Central memory CD8-positive, alpha-beta T cell (primary cell): ENCODE measurements at regions not wholly inside any gene's neighbourhood (a gene's known extent, or its start where the extent isn't known, plus 50 kb on each side); places are given as distances from the start of the nearest gene placed in this dataset.
"Not testable (repeated sequence)": the region's sequence is repeated elsewhere in the genome, so short reads cannot be mapped to it uniquely, and the experiment has no call there.

Source experiments
- ATAC-seq: fragments of 150-1000 bp; cut with Tn5 transposase; replicated peaks from 2 replicates; pipeline ENCODE4 v1.10.0; 2022; ENCODE audit warnings: mild to moderate bottlenecking, moderate FRiP score, moderate number of reproducible peaks; ENCODE audit not compliant: poor library complexity, severe bottlenecking; ENCODE audit errors: extremely low read depth
- DNase-seq, 2 donors: peaks; one replicate each; pipeline ENCODE4 v3.0.0; 2021; ENCODE audit warnings: low spot score in 2 of 2
- H3K27ac Mint-ChIP-seq: one replicate; pipeline ENCODE4 v1.8.0; 2022; ENCODE audit warnings: low read depth, mild to moderate bottlenecking, moderate library complexity, mixed read lengths
- H3K27me3 Mint-ChIP-seq: one replicate; pipeline ENCODE4 v1.8.0; 2022; ENCODE audit warnings: mixed read lengths
- H3K36me3 Mint-ChIP-seq: one replicate; pipeline ENCODE4 v1.8.0; 2022; ENCODE audit warnings: mild to moderate bottlenecking, moderate library complexity, mixed read lengths; ENCODE audit not compliant: insufficient read depth
- H3K4me1 Mint-ChIP-seq: one replicate; pipeline ENCODE4 v1.8.0; 2022; ENCODE audit warnings: mixed read lengths
- H3K4me3 Mint-ChIP-seq: one replicate; pipeline ENCODE4 v1.8.0; 2022; ENCODE audit warnings: mild to moderate bottlenecking, moderate library complexity, mixed read lengths
- H3K9me3 Mint-ChIP-seq: one replicate; pipeline ENCODE4 v1.8.0; 2022; ENCODE audit warnings: mixed read lengths

DNA sequence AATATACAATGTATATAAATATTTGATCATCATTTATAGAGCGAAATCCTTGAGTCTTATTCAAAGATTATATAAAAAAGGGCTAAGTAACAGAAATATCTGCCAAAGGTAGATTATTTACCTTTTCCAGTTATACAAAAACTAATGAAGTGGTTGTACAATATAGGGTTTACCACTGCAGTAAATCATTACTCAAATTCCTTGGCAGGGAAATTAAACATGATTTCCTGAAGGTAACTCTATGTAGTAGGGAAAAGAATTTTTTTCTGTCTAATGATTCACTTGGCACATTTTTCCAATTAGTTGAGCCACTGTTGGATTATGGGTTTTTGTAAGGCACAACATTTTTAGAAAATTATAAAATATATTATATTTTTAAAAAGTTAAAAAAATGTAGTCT, 129.6 kb downstream of the NR2F2 start:
- DNase-seq = no peak
- Mint-ChIP-seq H3K27ac (no peak overlapping the region), H3K36me3 (no peaks in the 10 kb centered on the region), H3K27me3 (peaks cover 12% of the 10 kb centered on the region), H3K4me1 (no peaks in the 10 kb centered on the region), H3K9me3 (no peaks in the 10 kb centered on the region), H3K4me3 (no peak overlapping the region)
- ATAC-seq = no peak

DNA sequence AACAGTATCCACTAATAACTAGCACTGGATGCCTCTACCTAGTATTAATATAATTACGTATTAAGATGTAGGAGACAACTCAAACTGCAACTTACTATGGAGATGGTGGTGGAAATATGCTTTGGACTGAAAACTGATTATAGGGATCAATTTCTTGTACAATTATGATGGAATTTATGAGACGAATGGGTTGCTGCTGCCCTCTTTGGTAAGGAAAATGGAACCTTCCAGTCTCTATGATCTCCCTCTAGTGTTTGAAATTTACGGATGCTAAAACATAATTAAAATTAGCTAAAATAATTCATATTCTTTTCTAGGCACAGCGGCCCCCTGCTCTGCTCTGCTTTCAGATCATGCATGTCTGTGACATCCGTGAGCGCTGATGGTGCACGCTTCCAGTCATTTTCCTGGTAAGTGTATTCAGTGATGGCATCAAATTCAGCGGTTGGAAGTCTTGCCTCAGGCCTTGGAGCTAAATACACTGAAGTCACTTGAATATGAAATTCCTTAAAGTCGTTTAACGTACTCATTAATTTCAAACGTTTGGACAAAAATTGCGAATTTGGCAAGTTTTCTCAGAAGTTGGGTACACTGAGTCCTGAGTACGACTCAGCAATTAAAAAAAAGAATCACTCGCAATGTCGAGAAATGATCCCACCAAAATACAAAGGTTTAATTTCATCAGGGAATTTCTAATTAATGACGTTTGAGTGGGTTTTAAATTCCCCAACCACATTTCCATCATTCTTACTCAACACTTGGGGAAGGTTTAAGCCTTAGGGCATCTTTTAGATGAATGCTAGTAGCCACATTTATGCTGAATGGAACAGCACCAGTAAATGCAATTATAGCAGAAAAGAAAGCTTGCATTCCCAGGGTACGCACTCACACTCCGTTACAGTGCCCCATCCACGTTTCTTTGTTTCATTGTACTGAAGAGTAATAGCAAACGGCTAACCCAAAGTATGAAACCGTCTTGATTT, 132.6 kb downstream of the NR2F2 start:
- peaks cover 20% of the 10 kb centered on the region for H3K27me3 Mint-ChIP-seq
- H3K4me1 Mint-ChIP-seq = no peaks in the 10 kb centered on the region
- no peak for DNase-seq
- ATAC-seq = no peak
- no peaks in the 10 kb centered on the region for H3K9me3 Mint-ChIP-seq
- H3K4me3 Mint-ChIP-seq = no peak overlapping the region
- no peaks in the 10 kb centered on the region for H3K36me3 Mint-ChIP-seq
- no peak overlapping the region for H3K27ac Mint-ChIP-seq

DNA sequence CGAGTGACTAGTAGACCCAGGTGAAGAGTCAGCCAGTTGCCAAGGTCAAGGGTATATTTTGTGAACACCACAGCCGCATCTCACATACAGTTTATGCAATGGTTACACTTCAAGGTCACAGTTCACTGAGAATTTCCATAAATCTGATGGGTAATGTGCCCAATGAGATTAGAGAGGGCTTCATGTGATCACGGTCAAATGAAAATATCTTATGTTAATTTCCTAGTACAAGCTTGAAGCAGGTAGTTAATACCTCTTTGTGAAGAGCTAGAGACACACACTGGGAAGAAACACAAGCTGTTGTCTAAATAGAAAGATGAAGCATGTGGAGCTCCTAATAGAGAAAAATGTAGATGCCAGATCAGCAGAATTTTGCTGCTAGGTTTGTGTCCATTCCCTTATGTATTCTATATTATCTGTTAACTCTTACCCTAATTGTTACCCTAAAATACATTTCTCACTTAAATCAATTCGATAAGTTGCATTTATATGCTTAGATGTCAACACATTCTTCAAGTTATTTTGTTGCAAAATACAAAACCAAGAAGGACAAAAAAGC, 136.0 kb downstream of the NR2F2 start:
- Mint-ChIP-seq H3K4me1 (no peaks in the 10 kb centered on the region), H3K27me3 (peaks cover 43% of the 10 kb centered on the region), H3K4me3 (no peak overlapping the region), H3K9me3 (peaks cover 3% of the 10 kb centered on the region), H3K27ac (no peak overlapping the region), H3K36me3 (no peaks in the 10 kb centered on the region)
- ATAC-seq = no peak
- DNase-seq = no peak

DNA sequence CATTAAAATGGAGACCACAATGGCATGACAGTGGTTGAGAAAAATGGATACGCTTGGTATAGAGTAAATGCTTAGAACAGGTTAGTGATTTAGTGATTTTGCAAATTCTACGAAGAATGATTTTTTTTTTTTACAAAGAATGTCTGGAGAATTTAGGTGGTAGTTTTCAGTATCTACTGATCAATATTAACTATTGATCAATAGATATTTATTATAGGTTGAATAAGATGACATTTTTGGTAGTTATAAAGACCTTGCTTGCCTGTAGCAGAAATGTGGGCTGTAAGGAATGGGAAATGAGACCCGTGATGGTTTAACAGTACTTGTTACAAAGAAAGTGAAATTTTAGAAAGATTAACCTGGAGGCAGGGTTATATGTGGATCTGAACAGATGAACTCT, 137.5 kb downstream of the NR2F2 start:
- Mint-ChIP-seq H3K27ac (no peak overlapping the region), H3K27me3 (peaks cover 49% of the 10 kb centered on the region), H3K4me3 (no peak overlapping the region), H3K36me3 (peaks cover 2% of the 10 kb centered on the region), H3K4me1 (no peaks in the 10 kb centered on the region), H3K9me3 (peaks cover 3% of the 10 kb centered on the region)
- no peak for DNase-seq
- no peak for ATAC-seq

DNA sequence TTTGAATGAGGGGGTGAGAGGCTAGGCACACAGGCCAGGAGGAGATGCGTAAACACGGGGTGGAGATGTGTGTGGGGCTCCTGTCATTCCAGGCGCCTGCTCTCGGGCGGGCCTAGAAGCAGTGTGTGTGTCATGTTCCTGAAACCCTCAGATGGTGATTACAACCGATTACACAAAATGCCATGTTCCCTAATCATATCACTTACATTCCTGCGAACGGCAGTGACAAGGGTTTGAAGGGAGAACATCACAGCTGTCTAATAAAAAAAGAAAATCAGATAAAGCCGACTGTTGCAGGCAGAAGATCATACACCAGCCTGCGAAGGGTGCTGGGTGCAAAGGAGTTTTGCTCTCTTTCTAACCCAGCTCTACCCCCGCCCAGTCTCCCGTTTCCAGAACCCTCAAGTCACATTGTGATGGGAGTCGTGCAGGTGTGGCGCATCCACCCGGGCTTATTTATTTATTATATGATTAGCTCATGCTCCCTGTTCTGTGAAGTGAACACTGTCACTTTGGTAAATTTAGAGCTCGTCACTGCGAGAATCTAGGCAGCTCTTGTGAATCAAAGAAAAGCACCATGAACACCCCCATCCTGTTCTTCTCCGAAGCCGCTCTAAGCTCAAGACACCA, 140.3 kb downstream of the NR2F2 start:
- H3K4me3 Mint-ChIP-seq = no peak overlapping the region
- peaks cover 2% of the 10 kb centered on the region for H3K36me3 Mint-ChIP-seq
- no peak overlapping the region for H3K27ac Mint-ChIP-seq
- DNase-seq (no peak), ATAC-seq (no peak)
- H3K27me3 Mint-ChIP-seq = peaks cover 49% of the 10 kb centered on the region
- H3K4me1 Mint-ChIP-seq = no peaks in the 10 kb centered on the region
- H3K9me3 Mint-ChIP-seq = peaks cover 3% of the 10 kb centered on the region

DNA sequence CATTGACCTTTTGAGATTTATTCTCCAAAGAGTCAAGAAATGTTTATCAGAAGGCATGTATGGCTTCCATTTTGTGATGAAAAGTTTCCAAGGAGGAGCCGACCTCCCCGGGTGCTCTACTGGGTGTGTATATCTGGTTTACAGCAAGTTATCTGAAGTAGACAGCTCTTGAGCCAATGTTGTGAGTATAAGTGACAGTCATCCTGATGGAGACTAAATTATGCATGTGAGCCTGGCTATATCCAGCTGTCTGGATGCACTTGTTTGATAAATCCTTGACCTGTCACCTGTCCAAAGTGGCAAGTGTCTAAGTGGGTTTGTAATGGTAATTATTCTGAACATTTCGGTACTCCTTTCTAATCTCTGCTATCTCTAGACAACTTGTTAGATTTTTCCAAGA, 142.2 kb downstream of the NR2F2 start:
- Mint-ChIP-seq H3K4me1 (no peaks in the 10 kb centered on the region), H3K27me3 (peaks cover 42% of the 10 kb centered on the region), H3K4me3 (no peak overlapping the region), H3K36me3 (peaks cover 2% of the 10 kb centered on the region), H3K9me3 (peaks cover 3% of the 10 kb centered on the region), H3K27ac (no peak overlapping the region)
- ATAC-seq (no peak), DNase-seq (no peak)

DNA sequence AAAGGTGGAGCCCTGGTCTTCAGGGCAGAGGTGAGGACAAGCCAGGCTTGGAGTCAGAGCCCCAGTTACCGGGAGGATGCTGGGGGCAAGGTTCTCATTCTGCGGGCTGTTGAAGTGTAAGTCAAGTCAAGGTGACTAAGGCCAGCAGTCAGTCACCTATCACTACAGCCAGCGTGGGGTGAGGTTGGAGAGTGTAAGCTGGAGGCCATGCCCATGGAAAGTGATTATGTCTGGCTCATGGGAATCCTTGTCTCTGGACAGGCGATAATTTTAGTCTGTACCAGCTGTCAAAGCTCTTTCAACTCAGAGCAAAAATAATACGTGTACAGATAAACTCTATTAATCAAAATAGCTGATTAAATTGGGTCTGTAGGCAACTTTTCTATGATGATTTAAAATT, 143.1 kb downstream of the NR2F2 start:
- DNase-seq (no peak), ATAC-seq (no peak)
- Mint-ChIP-seq H3K36me3 (peaks cover 2% of the 10 kb centered on the region), H3K9me3 (peaks cover under 1% of the 10 kb centered on the region), H3K4me3 (no peak overlapping the region), H3K4me1 (no peaks in the 10 kb centered on the region), H3K27me3 (peaks cover 34% of the 10 kb centered on the region), H3K27ac (no peak overlapping the region)

DNA sequence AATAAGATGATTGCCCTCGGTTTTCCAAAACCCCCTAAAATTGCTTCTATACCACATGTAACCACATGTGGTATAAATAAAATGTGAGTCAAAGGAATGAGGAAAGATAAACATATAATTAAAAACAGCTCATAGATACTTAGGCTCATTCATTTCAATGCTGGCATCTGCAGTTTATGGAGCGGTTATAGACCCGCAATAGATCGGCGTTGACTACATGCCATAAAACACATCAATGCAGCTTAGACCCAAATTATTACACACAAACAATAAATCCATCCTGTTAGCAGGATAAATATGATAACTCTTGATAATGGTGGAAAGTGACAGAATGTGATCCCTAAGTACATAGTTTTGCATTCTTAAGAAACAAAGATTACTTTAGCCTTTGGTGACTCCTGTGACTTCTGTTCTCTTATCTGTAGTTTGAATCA, 143.7 kb downstream of the NR2F2 start:
- ATAC-seq (no peak), DNase-seq (no peak)
- Mint-ChIP-seq H3K36me3 (peaks cover 2% of the 10 kb centered on the region), H3K27me3 (peaks cover 27% of the 10 kb centered on the region), H3K4me3 (no peak overlapping the region), H3K9me3 (no peaks in the 10 kb centered on the region), H3K4me1 (no peaks in the 10 kb centered on the region), H3K27ac (no peak overlapping the region)

DNA sequence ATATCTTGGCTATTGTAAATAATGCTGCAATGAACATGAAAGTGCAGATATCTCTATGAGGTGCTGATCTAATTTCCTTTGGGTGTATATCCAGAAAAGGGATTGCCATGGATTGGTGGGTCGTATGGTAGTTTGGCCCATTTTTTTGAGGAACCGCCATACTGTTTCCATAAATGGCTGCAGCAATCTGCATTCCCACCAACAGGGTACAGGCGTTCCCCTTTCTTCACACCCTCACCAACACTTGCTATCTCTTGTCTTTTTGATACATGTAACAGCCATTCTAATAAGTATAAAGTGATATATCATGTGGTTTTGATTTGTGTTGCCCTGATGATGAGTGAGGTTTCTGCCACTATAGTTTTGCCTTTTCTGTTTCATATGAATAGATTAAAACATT, 146.7 kb downstream of the NR2F2 start:
- Mint-ChIP-seq H3K9me3 (no peaks in the 10 kb centered on the region), H3K27ac (no peak overlapping the region), H3K4me1 (no peaks in the 10 kb centered on the region), H3K27me3 (peaks cover 8% of the 10 kb centered on the region), H3K36me3 (no peaks in the 10 kb centered on the region), H3K4me3 (no peak overlapping the region)
- no peak for ATAC-seq
- no peak for DNase-seq

DNA sequence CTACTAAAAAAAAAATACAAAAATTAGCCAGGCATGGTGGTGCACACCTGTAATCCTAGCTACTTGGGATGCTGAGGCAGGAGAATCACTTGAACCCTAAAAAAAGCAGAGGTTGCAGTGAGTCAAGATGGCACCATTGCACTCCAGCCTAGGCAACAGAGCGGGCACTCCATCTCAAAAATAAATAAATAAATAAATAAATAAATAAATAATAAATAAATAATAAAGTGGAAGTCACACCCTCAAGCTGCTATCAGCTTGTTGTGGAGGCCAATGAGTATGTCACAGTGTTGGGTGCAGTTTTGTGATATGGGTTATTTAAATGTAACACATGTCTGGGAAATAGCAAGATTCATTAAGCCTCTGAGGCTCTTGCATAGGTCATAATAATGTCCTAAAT, 153.9 kb downstream of the NR2F2 start:
- not testable (repeated sequence) for H3K36me3 Mint-ChIP-seq, DNase-seq, H3K4me1 Mint-ChIP-seq, ATAC-seq, H3K27ac Mint-ChIP-seq, H3K4me3 Mint-ChIP-seq, H3K9me3 Mint-ChIP-seq
- H3K27me3 Mint-ChIP-seq = peaks cover 20% of the 10 kb centered on the region

DNA sequence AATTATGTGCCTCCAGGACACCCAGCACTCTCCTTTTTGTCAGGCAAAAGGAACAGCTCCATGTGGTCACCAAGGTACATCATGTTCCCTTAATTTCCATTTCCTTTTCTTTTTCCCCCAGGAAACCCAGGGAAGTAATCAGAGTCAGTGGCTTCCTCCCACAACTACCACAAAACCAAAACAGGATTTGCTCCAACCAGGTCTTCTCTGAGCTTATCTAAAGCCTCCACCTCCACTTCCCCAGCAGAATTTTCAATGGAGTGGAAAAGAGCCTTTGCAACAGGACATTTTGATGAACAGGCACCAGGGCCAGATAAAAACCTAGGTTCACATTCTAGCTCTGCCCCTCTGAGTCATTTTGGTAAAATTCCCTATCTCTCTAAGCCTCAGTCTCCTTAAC, 154.3 kb downstream of the NR2F2 start:
- ATAC-seq = no peak
- Mint-ChIP-seq H3K27me3 (peaks cover 20% of the 10 kb centered on the region), H3K27ac (no peak overlapping the region), H3K36me3 (no peaks in the 10 kb centered on the region), H3K9me3 (no peaks in the 10 kb centered on the region), H3K4me1 (no peaks in the 10 kb centered on the region), H3K4me3 (no peak overlapping the region)
- no peak for DNase-seq

DNA sequence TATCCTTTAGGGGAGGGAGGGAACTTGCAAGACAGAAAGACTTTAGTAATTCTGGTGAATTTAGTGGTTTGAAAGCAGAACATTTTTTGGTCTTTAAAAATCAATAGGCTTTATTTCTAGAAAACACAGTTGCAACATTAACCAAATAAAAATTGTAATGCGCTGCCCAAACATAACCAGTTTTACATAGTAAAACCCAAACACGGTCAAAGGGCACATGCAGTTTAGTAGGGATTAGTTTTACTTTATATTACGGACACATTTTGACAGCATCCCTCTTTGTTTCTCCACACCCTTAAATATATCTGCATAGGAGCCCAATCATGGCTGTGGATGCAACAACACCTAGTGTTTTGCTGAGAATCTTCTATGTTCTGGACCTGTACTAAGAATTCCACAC, 156.7 kb downstream of the NR2F2 start:
- Mint-ChIP-seq H3K36me3 (no peaks in the 10 kb centered on the region), H3K4me3 (no peak overlapping the region), H3K27ac (no peak overlapping the region), H3K27me3 (peaks cover 21% of the 10 kb centered on the region), H3K4me1 (no peaks in the 10 kb centered on the region), H3K9me3 (no peaks in the 10 kb centered on the region)
- DNase-seq (no peak), ATAC-seq (no peak)
